Psoas muscle (tissue), 7 donors: ENCODE measurements at regions not wholly inside any gene's neighbourhood (a gene's known extent, or its start where the extent isn't known, plus 50 kb on each side); places are given as distances from the start of the nearest gene placed in this dataset.

Experiments used
- ATAC-seq, 4 donors: fragments of 200-7000 bp; cut with Tn5 transposase; one replicate each; pipeline ENCODE4 v1.9.1; 2020; ENCODE audit warnings: moderate library complexity in 3 of 4, mild to moderate bottlenecking in 2 of 4
- DNase-seq, 2 donors: peaks; one replicate each; pipeline ENCODE4 v3.0.0-alpha.2; 2020
- H3K27ac ChIP-seq: fragments of 200-600 bp; one replicate; pipeline ENCODE4 v1.8.0; 2022
- H3K27me3 ChIP-seq, 3 donors: fragments of 200-600 bp in 1 of 3; one replicate each; pipeline versions ENCODE4 v1.6.1 to v1.8.0; 2013 to 2022; ENCODE audit warnings: low read length in 2 of 3, mild to moderate bottlenecking in 2 of 3, moderate library complexity in 1 of 3; ENCODE audit not compliant: insufficient read depth in 3 of 3
- H3K36me3 ChIP-seq, 2 donors: fragments of 200-600 bp in 1 of 2; one replicate each; pipeline versions ENCODE4 v1.6.1 to v1.8.0; 2013 to 2022; ENCODE audit warnings: low read depth in 1 of 2, mild to moderate bottlenecking in 1 of 2, moderate library complexity in 1 of 2; ENCODE audit not compliant: insufficient read depth in 1 of 2
- H3K4me1 ChIP-seq: fragments of 200-600 bp; one replicate; pipeline ENCODE4 v1.8.0; 2022
- H3K4me3 ChIP-seq: fragments of 200-600 bp; one replicate; pipeline ENCODE4 v1.8.0; 2022; ENCODE audit warnings: mild to moderate bottlenecking
- H3K9me3 ChIP-seq: fragments of 200-600 bp; one replicate; pipeline ENCODE4 v1.8.0; 2022
- CTCF ChIP-seq: fragments of 200-600 bp; IDR thresholded peaks from one replicate; pipeline ENCODE4 v1.8.0; 2022; ENCODE audit warnings: antibody characterized with exemption
- WGBS, 3 donors: extraction: QIAGEN DNeasy Blood & Tissue Kit; methylation state at CpG; one replicate each; pipeline versions ENCODE4 v1.1.6 to v1.1.7; 2013; 5-methylcytosine and 5-hydroxymethylcytosine counted together
- intact Hi-C, 2 donors: fragments of 100-400 bp; cut with DNase I; formaldehyde crosslinking; loops; one replicate each; pipeline versions ENCODE4 v1.11.0 to v1.14.2; 2022
- donor health status: healthy with polysubstance abuse.
- donor health status: DM: no; HTN: no; CAD: no; lungs with moderate emphysema.
- donor health status: Bipolar disorder and iron deficiency.
- donor health status: healthy.
- donor health status: DM: yes; HTN: yes; CAD: no.
- donor health status: DM: no; HTN: no; CAD: no.
- donor health status: DM: yes; HTN: yes; CAD: no.

DNA sequence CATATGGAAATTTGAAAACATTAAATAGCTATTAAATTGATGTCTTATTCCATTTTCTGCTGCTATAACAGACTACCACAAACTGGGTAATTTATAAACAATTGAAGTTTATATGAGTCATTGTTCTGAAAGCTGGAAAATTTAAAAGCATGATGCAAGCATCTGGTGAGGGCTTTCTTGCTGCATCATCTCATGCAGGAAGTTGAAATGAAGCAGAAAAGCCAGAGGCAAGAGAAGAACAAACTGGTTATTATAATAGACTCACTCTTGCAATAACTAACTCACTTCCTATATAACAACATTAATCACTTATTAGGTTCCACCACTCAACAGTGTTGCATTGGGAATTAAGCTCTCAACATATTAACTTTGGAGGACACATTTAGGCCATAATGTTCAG, 1277.4 kb downstream of the LRFN5 start:
- Histone ChIP-seq H3K27ac (no peak overlapping the region), H3K27me3 (no peaks in the 10 kb centered on the region), H3K9me3 (peaks cover 3% of the 10 kb centered on the region), H3K36me3 (no peaks in the 10 kb centered on the region), H3K4me3 (no peak overlapping the region), H3K4me1 (no peaks in the 10 kb centered on the region)
- intact Hi-C loops, result no loop called here
- TF ChIP-seq CTCF, result no peak
- DNase-seq (no peak), ATAC-seq (no peak)

GRCh38 chr14:42877716-42878115, 1271.0 kb downstream of the LRFN5 start:
- intact Hi-C loops, result no loop called here

DNA sequence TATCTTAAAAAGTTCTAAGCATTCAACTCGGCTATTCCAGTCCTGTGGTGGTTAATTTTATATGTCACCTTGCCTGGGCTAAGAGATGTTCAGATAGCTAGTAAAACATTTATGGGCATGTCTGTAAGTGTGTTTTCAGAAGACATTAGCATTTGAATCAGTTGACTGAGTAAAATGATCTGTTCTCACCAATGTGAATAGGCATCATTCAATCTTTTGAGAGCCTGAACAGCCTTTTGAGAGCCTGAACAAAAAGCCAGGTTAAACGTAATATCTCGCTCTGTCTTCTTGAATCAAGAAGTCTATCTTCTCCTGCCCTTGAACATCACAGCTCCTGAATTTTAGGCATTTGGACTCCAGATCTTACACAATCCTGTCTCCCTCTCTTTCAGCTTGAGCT, 1266.1 kb downstream of the LRFN5 start:
- no peaks in the 10 kb centered on the region for H3K4me1 ChIP-seq
- no peak for ATAC-seq

More at GRCh38 chr14:42877716-42878115, 1271.0 kb downstream of the LRFN5 start:
- no peak for TF ChIP-seq CTCF
- Histone ChIP-seq H3K4me3 (no peak overlapping the region), H3K9me3 (no peaks in the 10 kb centered on the region), H3K27me3 (no peaks in the 10 kb centered on the region), H3K4me1 (no peaks in the 10 kb centered on the region), H3K27ac (no peak overlapping the region), H3K36me3 (no peaks in the 10 kb centered on the region)
- no peak for DNase-seq
- 93 to 94% (median 94%) methylated on average over 1 of the region's 1 CpG for WGBS, 3 donors
- no peak for ATAC-seq

DNA sequence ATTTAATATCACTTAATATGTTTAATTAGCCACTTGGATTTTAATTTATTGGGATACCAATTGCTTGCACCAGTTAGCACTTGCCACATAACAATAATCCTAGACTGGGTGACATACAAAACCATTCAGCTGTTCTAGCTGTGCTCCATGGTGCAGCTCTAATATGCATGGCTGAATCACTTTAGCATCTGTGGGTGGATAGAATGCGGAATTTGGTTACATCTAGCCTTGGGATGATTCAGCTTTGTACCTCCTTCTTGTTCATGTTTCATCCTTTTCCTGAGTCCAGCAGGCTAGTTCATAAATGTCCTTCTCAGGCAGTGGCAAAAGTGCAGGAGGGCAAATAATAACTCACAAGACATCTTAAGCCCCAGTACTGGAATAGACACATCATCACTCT, 1263.0 kb downstream of the LRFN5 start:
- ATAC-seq (no peak), DNase-seq (no peak)
- intact Hi-C loops, result no loop called here
- H3K4me3 ChIP-seq, result no peak overlapping the region
- no peaks in the 10 kb centered on the region for H3K27me3 ChIP-seq
- no peaks in the 10 kb centered on the region for H3K9me3 ChIP-seq
- no peak overlapping the region for H3K27ac ChIP-seq
- H3K4me1 ChIP-seq, result no peaks in the 10 kb centered on the region
- no peaks in the 10 kb centered on the region for H3K36me3 ChIP-seq
- WGBS, 3 donors, result 44 to 75% (median 52%) methylated on average over 1 of the region's 1 CpG
- TF ChIP-seq CTCF, result no peak

More for the DNA sequence above, 1266.1 kb downstream of the LRFN5 start:
- no peak for DNase-seq
- Histone ChIP-seq H3K4me3 (no peak overlapping the region), H3K27me3 (no peaks in the 10 kb centered on the region), H3K27ac (no peak overlapping the region), H3K9me3 (no peaks in the 10 kb centered on the region), H3K36me3 (no peaks in the 10 kb centered on the region)
- intact Hi-C loops, result no loop called here
- no peak for TF ChIP-seq CTCF
- WGBS, 3 donors, result 82 to 88% (median 84%) methylated on average over 3 of the region's 3 CpGs

DNA sequence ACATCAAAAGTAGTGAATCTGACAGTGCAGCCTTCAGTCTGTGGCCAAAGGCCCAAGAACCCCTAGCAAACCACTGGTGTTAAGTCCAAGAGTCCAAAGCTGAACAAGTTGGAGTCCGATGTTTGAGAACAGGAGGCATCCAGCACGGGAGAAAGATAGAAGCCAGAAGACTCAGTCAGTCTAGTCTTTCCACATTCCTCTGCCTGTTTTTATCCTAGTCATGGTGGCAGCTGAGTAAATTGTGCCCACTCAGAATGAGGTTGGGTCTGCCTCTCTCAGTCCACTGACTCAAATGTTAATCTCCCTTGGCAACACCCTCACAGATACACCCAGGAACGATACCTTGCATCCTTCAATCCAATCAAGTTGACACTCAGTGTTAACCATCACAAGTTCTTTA, 1255.4 kb downstream of the LRFN5 start:
- H3K4me1 ChIP-seq, result no peaks in the 10 kb centered on the region
- no peaks in the 10 kb centered on the region for H3K36me3 ChIP-seq
- no peak for ATAC-seq
- H3K9me3 ChIP-seq, result no peaks in the 10 kb centered on the region
- H3K27ac ChIP-seq, result no peak overlapping the region
- no peak for DNase-seq
- no peak for TF ChIP-seq CTCF
- no peak overlapping the region for H3K4me3 ChIP-seq
- intact Hi-C loops, result no loop called here
- 62 to 64% (median 62%) methylated on average over 3 of the region's 3 CpGs for WGBS, 3 donors
- no peaks in the 10 kb centered on the region for H3K27me3 ChIP-seq
